HEK293T (cell line): ENCODE measurements at regions not wholly inside any gene's neighbourhood (a gene's known extent, or its start where the extent isn't known, plus 50 kb on each side); places are given as distances from the start of the nearest gene placed in this dataset.

Source experiments
- ELF4 ChIP-seq: fragments of 450-650 bp; IDR thresholded peaks from 2 replicates; pipeline ENCODE4 v1.6.1; 2017; ENCODE audit warnings: antibody characterized with exemption
- NFRKB ChIP-seq: fragments of 450-650 bp; IDR thresholded peaks from 2 replicates; pipeline ENCODE4 v1.6.1; 2016; ENCODE audit warnings: mild to moderate bottlenecking, moderate library complexity
- TARDBP ChIP-seq: fragments of 450-650 bp; IDR thresholded peaks from 2 replicates; pipeline ENCODE4 v1.6.1; 2016

GRCh38 chr10:34015700-34016099, 681.2 kb upstream of the NRP1 start:
- no peak for TF ChIP-seq NFRKB
- TF ChIP-seq ELF4, result no peak
- no peak for TF ChIP-seq TARDBP
